RWPE1 (cell line): ENCODE measurements at regions not wholly inside any gene's neighbourhood (a gene's known extent, or its start where the extent isn't known, plus 50 kb on each side); places are given as distances from the start of the nearest gene placed in this dataset.

Experiments used
- CTCF ChIA-PET: fragments of 350-600 bp; sonication (Branson Sonifier 250); formaldehyde crosslinking; extraction: SDS; loops from one replicate; lab custom pipeline; 2021; lab: Yijun Ruan, JAX
- POLR2A ChIA-PET: fragments of 400-600 bp; formaldehyde crosslinking; extraction: SDS; loops from one replicate; lab custom pipeline; 2020; ENCODE audit warnings: antibody characterized with exemption; ENCODE audit not compliant: low non-redundant PET; lab: Yijun Ruan, JAX
- DNase-seq: peaks from one replicate; pipeline ENCODE4 v3.0.0; 2012; ENCODE audit warnings: low spot score
- H3K27ac ChIP-seq: fragments of 450-650 bp; 2 replicates; pipeline ENCODE4 v1.5.1; 2017
- CTCF ChIP-seq: fragments of 450-650 bp; conservative IDR thresholded peaks from 2 replicates; pipeline ENCODE4 v1.5.1; 2017; ENCODE audit warnings: low read depth, mild to moderate bottlenecking

GRCh38 chr5:60226128-60226527 is 332.6 kb upstream of the PDE4D start:
- TF ChIP-seq CTCF: no peak
- ChIA-PET POLR2A (no interaction called here), CTCF (interaction anchor here (1.2 kb wide), 1 partner anchor 15 kb away, joined by 3 read pairs; no protein-coding TSS in a partner anchor)
- no peak for DNase-seq
- no peak overlapping the region for H3K27ac ChIP-seq

- peak; percentile 5 for DNase-seq
- no peak overlapping the region for H3K27ac ChIP-seq
- CTCF ChIA-PET: no interaction called here
- TF ChIP-seq CTCF: no peak
- POLR2A ChIA-PET: no interaction called here
These were observed 329.8 kb upstream of the PDE4D start for GRCh38 chr5:60223342-60223741.

- no peak overlapping the region for H3K27ac ChIP-seq
- CTCF ChIA-PET: no interaction called here
- POLR2A ChIA-PET: no interaction called here
- TF ChIP-seq CTCF: no peak
- no peak for DNase-seq
These were observed 326.4 kb upstream of the PDE4D start for GRCh38 chr5:60219921-60220320.

GRCh38 chr5:60210810-60211209 is 317.3 kb upstream of the PDE4D start:
- ChIA-PET POLR2A (no interaction called here), CTCF (no interaction called here)
- no peak overlapping the region for H3K27ac ChIP-seq
- no peak for DNase-seq
- no peak for TF ChIP-seq CTCF

GRCh38 chr5:60209146-60209840 is 315.8 kb upstream of the PDE4D start:
- no peak overlapping the region for H3K27ac ChIP-seq
- CTCF ChIA-PET: interaction anchor here (0.6 kb wide), 1 partner anchor 40 kb away, joined by 4 read pairs; no protein-coding TSS in a partner anchor
- no peak for TF ChIP-seq CTCF
- POLR2A ChIA-PET: no interaction called here
- no peak for DNase-seq

- TF ChIP-seq CTCF: no peak
- no peak for DNase-seq
- no peak overlapping the region for H3K27ac ChIP-seq
- ChIA-PET POLR2A (no interaction called here), CTCF (interaction anchor here (0.6 kb wide), 1 partner anchor 964 kb away, joined by 3 read pairs; no protein-coding TSS in a partner anchor)
These were observed 315.2 kb upstream of the PDE4D start for GRCh38 chr5:60208716-60209115.
